ENCODE measurements at regions not wholly inside any gene's neighbourhood (a gene's known extent, or its start where the extent isn't known, plus 50 kb on each side); places are given as distances from the start of the nearest gene placed in this dataset.
"Not testable (repeated sequence)": the region's sequence is repeated elsewhere in the genome, so short reads cannot be mapped to it uniquely, and the experiment has no call there.

DNA sequence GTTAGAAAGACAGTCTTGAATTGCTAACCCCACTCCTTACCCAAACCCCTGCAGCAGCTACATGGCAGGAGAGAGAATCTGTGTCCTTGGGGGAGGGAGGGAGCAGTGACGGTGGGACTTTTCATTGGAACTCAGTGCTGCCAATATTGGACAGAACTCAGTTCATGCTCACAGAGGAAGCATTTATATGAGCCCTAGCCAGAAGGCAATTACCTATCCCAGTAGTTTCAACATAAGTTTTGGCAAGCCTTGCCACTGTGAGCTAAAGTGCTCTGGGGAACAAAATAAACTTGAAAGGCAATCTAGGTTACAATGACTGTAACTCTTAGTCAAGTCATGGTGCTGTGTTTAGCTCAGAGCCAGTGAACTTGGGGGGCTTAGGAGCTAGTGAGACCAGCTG lies 1013.4 kb upstream of the COX7C start:
- Histone ChIP-seq H3K27ac (no peak overlapping the region), H3K27me3 (no peaks in the 10 kb centered on the region)
- TF ChIP-seq, protein P1, sequence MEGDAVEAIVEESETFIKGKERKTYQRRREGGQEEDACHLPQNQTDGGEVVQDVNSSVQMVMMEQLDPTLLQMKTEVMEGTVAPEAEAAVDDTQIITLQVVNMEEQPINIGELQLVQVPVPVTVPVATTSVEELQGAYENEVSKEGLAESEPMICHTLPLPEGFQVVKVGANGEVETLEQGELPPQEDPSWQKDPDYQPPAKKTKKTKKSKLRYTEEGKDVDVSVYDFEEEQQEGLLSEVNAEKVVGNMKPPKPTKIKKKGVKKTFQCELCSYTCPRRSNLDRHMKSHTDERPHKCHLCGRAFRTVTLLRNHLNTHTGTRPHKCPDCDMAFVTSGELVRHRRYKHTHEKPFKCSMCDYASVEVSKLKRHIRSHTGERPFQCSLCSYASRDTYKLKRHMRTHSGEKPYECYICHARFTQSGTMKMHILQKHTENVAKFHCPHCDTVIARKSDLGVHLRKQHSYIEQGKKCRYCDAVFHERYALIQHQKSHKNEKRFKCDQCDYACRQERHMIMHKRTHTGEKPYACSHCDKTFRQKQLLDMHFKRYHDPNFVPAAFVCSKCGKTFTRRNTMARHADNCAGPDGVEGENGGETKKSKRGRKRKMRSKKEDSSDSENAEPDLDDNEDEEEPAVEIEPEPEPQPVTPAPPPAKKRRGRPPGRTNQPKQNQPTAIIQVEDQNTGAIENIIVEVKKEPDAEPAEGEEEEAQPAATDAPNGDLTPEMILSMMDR (IDR thresholded peaks at IDR 0.05; ENCODE audit: low read depth, low read length): no peak

GRCh38 chr5:85604786-85605185 lies 1013.0 kb upstream of the COX7C start:
- no peaks in the 10 kb centered on the region for H3K4me1 ChIP-seq (ENCODE audit: low read depth)
- H3K27ac ChIP-seq: no peak overlapping the region
- no peak for DNase-seq (ENCODE audit: low read depth in 1 of 2, low spot score in 1 of 2)
- H3K9me3 ChIP-seq (ENCODE audit: low read depth): no peaks in the 10 kb centered on the region
- H3K36me3 ChIP-seq: no peaks in the 10 kb centered on the region
- TF ChIP-seq, protein P1 (IDR thresholded peaks at IDR 0.05; ENCODE audit: low read depth, low read length): no peak
- H3K27me3 ChIP-seq: no peaks in the 10 kb centered on the region
- H3K4me3 ChIP-seq: no peak overlapping the region

More for the DNA sequence above, 1013.4 kb upstream of the COX7C start:
- H3K36me3 ChIP-seq: no peaks in the 10 kb centered on the region
- no peaks in the 10 kb centered on the region for H3K4me1 ChIP-seq (ENCODE audit: low read depth)
- no peak for DNase-seq (ENCODE audit: low read depth in 1 of 2, low spot score in 1 of 2)
- H3K9me3 ChIP-seq (ENCODE audit: low read depth): no peaks in the 10 kb centered on the region
- no peak overlapping the region for H3K4me3 ChIP-seq

- Histone ChIP-seq H3K4me3 (no peak overlapping the region), H3K4me1 (ENCODE audit: low read depth) (no peaks in the 10 kb centered on the region), H3K27ac (no peak overlapping the region), H3K36me3 (no peaks in the 10 kb centered on the region), H3K27me3 (no peaks in the 10 kb centered on the region), H3K9me3 (ENCODE audit: low read depth) (no peaks in the 10 kb centered on the region)
- no peak for DNase-seq (ENCODE audit: low read depth in 1 of 2, low spot score in 1 of 2)
- TF ChIP-seq, protein P1 (IDR thresholded peaks at IDR 0.05; ENCODE audit: low read depth, low read length): no peak
Observed at GRCh38 chr5:85605381-85605780, 1012.4 kb upstream of the COX7C start.

DNA sequence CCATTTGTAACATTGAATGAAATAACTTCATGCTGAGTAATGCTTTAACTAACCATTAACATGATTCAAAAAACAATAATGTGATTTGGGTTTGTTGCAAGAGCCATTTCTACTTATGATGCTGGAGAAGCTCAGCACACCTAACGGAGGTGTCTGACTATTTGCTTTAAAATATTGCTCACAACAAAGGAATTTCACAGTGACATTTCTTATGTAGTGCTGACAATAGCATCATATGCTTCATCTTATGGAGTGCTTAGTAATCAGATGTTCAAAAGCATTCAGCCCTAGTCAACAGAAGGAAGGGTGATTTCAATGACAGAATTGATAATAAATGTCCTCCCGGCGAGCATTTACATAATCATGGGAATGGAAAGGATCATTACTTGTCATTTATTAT lies 1003.3 kb upstream of the COX7C start:
- no peak overlapping the region for H3K4me3 ChIP-seq
- H3K36me3 ChIP-seq: no peaks in the 10 kb centered on the region
- H3K9me3 ChIP-seq (ENCODE audit: low read depth): no peaks in the 10 kb centered on the region
- no peaks in the 10 kb centered on the region for H3K27me3 ChIP-seq
- TF ChIP-seq, protein P1 (IDR thresholded peaks at IDR 0.05; ENCODE audit: low read depth, low read length): no peak
- H3K27ac ChIP-seq: no peak overlapping the region
- no peak for DNase-seq (ENCODE audit: low read depth in 1 of 2, low spot score in 1 of 2)
- H3K4me1 ChIP-seq (ENCODE audit: low read depth): no peaks in the 10 kb centered on the region

DNA sequence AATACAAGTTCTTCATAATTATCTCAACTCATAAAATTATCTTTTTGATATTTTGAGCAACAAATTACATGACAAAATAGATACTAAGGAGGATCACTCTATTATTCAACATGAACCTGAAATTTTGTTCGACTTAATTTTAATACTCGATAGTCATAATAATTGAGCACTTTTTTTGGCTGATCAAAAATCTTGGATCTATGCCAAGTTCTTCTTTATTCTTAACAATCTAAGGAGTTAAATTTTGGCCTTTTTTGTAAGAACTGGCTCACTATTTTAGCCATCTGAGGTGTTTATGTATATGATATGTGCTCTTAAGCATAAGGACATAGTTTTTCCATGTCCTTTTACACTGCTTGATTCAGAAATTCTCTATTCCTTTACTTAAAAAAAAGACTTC lies 996.1 kb upstream of the COX7C start:
- H3K27me3 ChIP-seq: no peaks in the 10 kb centered on the region
- TF ChIP-seq, protein P1 (IDR thresholded peaks at IDR 0.05; ENCODE audit: low read depth, low read length): no peak

DNA sequence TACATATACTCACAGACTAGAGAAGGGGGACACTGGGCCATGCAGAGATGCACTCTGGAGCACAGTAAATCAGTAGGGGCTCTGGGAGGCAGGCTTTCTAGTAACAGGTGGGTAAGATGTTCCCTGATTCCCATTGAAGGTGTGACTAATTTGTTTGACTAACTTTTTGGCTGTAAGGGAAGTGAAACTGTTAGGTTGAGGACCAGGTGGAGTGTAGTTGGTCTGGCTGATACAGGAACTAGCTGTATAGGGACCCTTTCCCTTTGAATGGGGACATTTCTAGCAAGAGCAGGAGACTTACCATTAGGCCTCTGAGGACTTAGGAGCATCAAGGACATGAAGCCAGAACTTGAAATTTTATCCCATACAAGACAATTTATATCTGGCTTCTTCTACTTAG lies 989.6 kb upstream of the COX7C start:
- Histone ChIP-seq H3K4me1 (ENCODE audit: low read depth) (no peaks in the 10 kb centered on the region), H3K9me3 (ENCODE audit: low read depth) (no peaks in the 10 kb centered on the region), H3K27ac (no peak overlapping the region), H3K4me3 (no peak overlapping the region), H3K27me3 (no peaks in the 10 kb centered on the region), H3K36me3 (no peaks in the 10 kb centered on the region)
- DNase-seq (ENCODE audit: low read depth in 1 of 2, low spot score in 1 of 2): no peak
- TF ChIP-seq, protein P1 (IDR thresholded peaks at IDR 0.05; ENCODE audit: low read depth, low read length): no peak

More for the DNA sequence above, 996.1 kb upstream of the COX7C start:
- DNase-seq (ENCODE audit: low read depth in 1 of 2, low spot score in 1 of 2): no peak
- no peak overlapping the region for H3K4me3 ChIP-seq
- no peak overlapping the region for H3K27ac ChIP-seq
- no peaks in the 10 kb centered on the region for H3K4me1 ChIP-seq (ENCODE audit: low read depth)
- H3K36me3 ChIP-seq: no peaks in the 10 kb centered on the region
- H3K9me3 ChIP-seq (ENCODE audit: low read depth): no peaks in the 10 kb centered on the region

DNA sequence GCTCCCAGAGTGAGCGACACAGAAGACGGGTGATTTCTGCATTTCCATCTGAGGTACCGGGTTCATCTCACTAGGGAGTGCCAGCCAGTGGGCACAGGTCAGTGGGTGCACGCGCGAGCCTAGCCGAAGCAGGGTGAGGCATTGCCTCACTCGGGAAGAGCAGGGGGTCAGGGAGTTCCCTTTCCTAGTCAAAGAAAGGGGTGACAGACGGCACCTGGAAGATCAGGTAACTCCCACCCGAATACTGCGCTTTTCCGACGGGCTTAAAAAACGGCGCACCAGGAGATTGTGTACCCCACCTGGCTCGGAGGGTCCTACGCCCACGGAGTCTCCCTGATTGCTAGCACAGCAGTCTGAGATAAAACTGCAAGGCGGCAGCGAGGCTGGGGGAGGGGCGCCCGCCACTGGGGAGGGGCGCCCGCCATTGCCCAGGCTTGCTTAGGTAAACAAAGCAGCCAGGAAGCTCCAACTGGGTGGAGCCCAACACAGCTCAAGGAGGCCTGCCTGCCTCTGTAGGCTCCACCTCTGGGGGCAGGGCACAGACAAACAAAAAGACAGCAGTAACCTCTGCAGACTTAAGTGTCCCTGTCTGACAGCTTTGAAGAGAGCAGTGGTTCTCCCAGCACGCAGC lies 979.1 kb upstream of the COX7C start:
- not testable (repeated sequence) for H3K4me3 ChIP-seq; H3K27ac ChIP-seq; H3K36me3 ChIP-seq; H3K9me3 ChIP-seq (ENCODE audit: low read depth); H3K27me3 ChIP-seq; DNase-seq (ENCODE audit: low read depth in 1 of 2, low spot score in 1 of 2); H3K4me1 ChIP-seq (ENCODE audit: low read depth)

Data from cardiac muscle cell (in vitro differentiated cells and primary cell).